ENCODE measurements at regions not wholly inside any gene's neighbourhood (a gene's known extent, or its start where the extent isn't known, plus 50 kb on each side); places are given as distances from the start of the nearest gene placed in this dataset.

- TF ChIP-seq CTCF (IDR thresholded peaks at IDR 0.05): no peak
- TF ChIP-seq POLR2A (IDR thresholded peaks at IDR 0.05): no peak
- TF ChIP-seq POLR2AphosphoS5 (IDR thresholded peaks at IDR 0.05): no peak
These were observed 152.5 kb downstream of the EDEM1 start for GRCh38 chr3:5339967-5340535.
